Osteoblast (primary cell): ENCODE measurements at regions not wholly inside any gene's neighbourhood (a gene's known extent, or its start where the extent isn't known, plus 50 kb on each side); places are given as distances from the start of the nearest gene placed in this dataset.

Experiments used
- DNase-seq: peaks from one replicate; pipeline ENCODE4 v3.0.0; 2011; ENCODE audit warnings: low spot score, mixed read lengths; ENCODE audit not compliant: insufficient read length; ENCODE audit errors: missing footprints
- H2AFZ ChIP-seq: 2 replicates; pipeline ENCODE4 v1.6.0; 2011; ENCODE audit warnings: mild to moderate bottlenecking, low read length
- H3K27ac ChIP-seq: 2 replicates; pipeline ENCODE4 v1.5.1; 2011; ENCODE audit warnings: mild to moderate bottlenecking, low read depth, low read length, moderate library complexity
- H3K27me3 ChIP-seq: 2 replicates; pipeline ENCODE4 v1.6.0; 2012; ENCODE audit warnings: mild to moderate bottlenecking, control low read depth, inconsistent platforms, low read length, moderate library complexity; ENCODE audit not compliant: insufficient read depth
- H3K36me3 ChIP-seq: 2 replicates; pipeline ENCODE4 v1.5.1; 2011; ENCODE audit warnings: mild to moderate bottlenecking, low read length, control low read depth, moderate library complexity; ENCODE audit not compliant: insufficient read depth
- H3K4me1 ChIP-seq: 2 replicates; pipeline ENCODE4 v1.5.1; 2011; ENCODE audit warnings: mild to moderate bottlenecking, low read length, control low read depth, moderate library complexity; ENCODE audit not compliant: insufficient read depth
- H3K4me2 ChIP-seq: 2 replicates; pipeline ENCODE4 v1.6.0; 2011; ENCODE audit warnings: mild to moderate bottlenecking, low read length; ENCODE audit not compliant: insufficient read depth
- H3K4me3 ChIP-seq: fragments of 200-600 bp; sonication (generic); 3 replicates; pipeline ENCODE4 v1.5.1; 2012; ENCODE audit warnings: mild to moderate bottlenecking, low read length, inconsistent platforms; ENCODE audit not compliant: insufficient read depth
- H3K79me2 ChIP-seq: 2 replicates; pipeline ENCODE4 v1.6.0; 2012; ENCODE audit warnings: mild to moderate bottlenecking, low read length, control low read depth, inconsistent platforms; ENCODE audit not compliant: insufficient read depth
- H3K9me3 ChIP-seq: 2 replicates; pipeline ENCODE4 v1.5.1; 2011; ENCODE audit warnings: low read depth, low read length, control low read depth
- H4K20me1 ChIP-seq: 2 replicates; pipeline ENCODE4 v1.6.0; 2012; ENCODE audit warnings: mild to moderate bottlenecking, low read length, control low read depth; ENCODE audit not compliant: insufficient read depth
- TF ChIP-seq, protein P1 (sequence below): IDR thresholded peaks from 2 replicates; pipeline ENCODE4 v1.5.1; 2011; ENCODE audit warnings: mild to moderate bottlenecking, low read depth, low read length, moderate library complexity; ENCODE audit errors: extremely low read depth

DNA sequence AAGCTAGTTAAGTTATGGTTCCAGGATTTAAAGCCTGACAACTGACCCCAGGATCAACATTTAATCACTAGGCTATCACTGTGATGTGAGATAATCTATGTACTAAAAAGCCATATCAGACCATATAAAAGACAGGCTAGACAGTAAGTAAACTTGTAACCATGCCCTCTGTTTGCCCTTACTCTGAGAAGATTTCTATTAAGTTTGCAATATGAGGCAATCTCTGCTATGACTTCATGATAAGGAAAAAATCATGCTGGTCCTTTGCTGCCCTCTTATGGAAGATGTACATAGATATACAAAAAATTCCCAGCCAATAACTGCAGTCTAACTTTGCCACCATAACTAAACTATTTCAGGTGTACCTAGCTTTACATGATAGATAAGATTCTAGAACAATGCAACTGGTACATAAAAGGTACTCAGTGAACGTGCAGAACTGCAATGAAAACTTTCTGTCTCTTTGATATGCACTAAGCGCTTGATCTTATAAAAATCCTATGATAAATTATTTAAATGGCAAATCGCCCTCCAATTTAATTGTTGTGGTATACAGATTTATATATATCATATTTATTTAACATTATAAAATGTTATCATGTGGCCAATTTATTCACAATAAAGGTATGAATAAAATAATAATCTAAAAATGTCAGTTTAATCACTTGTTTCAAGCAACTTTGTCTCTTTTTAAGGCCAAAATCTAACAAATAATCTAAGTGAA is 70.5 kb downstream of the FAM217A start:
- Histone ChIP-seq H3K4me3 (no peak overlapping the region), H4K20me1 (peaks cover 5% of the 10 kb centered on the region), H3K27me3 (no peaks in the 10 kb centered on the region), H3K79me2 (peaks cover 56% of the 10 kb centered on the region), H3K27ac (peak overlapping the region; percentile 78), H3K4me1 (peaks cover 5% of the 10 kb centered on the region), H3K36me3 (peaks cover 3% of the 10 kb centered on the region), H2AFZ (no peak overlapping the region), H3K9me3 (no peaks in the 10 kb centered on the region), H3K4me2 (peak overlapping the region; percentile 37)
- DNase-seq = peak; percentile 87
- TF ChIP-seq, protein P1, sequence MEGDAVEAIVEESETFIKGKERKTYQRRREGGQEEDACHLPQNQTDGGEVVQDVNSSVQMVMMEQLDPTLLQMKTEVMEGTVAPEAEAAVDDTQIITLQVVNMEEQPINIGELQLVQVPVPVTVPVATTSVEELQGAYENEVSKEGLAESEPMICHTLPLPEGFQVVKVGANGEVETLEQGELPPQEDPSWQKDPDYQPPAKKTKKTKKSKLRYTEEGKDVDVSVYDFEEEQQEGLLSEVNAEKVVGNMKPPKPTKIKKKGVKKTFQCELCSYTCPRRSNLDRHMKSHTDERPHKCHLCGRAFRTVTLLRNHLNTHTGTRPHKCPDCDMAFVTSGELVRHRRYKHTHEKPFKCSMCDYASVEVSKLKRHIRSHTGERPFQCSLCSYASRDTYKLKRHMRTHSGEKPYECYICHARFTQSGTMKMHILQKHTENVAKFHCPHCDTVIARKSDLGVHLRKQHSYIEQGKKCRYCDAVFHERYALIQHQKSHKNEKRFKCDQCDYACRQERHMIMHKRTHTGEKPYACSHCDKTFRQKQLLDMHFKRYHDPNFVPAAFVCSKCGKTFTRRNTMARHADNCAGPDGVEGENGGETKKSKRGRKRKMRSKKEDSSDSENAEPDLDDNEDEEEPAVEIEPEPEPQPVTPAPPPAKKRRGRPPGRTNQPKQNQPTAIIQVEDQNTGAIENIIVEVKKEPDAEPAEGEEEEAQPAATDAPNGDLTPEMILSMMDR = peak; percentile 59

DNA sequence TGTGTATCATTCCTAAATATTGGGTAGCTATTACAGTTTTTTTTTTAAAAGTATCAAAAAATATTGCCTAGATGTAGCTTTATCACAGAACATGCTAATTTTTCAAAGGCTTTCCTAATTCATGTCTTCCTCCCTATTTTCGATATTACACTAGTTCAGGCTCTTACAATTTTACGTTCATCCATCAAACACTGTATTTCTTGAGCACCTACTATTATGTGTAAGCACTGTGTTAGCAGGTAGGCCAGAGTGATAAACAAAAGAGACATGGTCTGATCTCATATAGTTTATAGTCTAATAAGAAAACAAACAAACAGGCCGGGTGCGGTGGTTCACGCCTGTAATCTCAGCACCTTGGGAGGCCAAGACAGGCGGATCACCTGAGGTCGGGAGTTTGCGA is 69.5 kb downstream of the FAM217A start:
- H3K79me2 ChIP-seq = peaks cover 59% of the 10 kb centered on the region

DNA sequence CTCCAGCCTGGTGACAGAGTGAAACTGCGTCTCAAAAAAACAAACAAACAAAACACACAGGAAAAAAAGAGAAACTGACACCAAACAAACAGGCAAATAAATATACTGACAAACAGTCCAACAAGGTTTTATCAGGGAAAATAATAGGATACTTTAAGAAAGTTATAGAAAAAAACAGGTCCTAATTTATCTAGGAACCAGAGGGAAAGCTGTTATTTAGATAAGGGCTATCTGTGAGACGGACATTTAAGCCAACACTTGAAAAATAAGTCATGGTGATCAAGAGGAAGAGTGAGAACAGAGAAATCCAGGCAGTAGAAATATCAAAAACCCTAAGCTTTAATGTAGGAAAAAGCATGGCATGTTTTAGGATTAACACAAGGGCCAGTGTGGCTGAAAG is 68.9 kb downstream of the FAM217A start:
- H3K4me3 ChIP-seq = no peak overlapping the region
- H3K27ac ChIP-seq = no peak overlapping the region
- peaks cover 3% of the 10 kb centered on the region for H4K20me1 ChIP-seq
- peaks cover 63% of the 10 kb centered on the region for H3K79me2 ChIP-seq
- TF ChIP-seq, protein P1 = no peak
- H2AFZ ChIP-seq = no peak overlapping the region
- no peaks in the 10 kb centered on the region for H3K9me3 ChIP-seq
- H3K27me3 ChIP-seq = no peaks in the 10 kb centered on the region
- H3K4me2 ChIP-seq = no peak overlapping the region
- no peaks in the 10 kb centered on the region for H3K36me3 ChIP-seq
- H3K4me1 ChIP-seq = peaks cover 5% of the 10 kb centered on the region
- no peak for DNase-seq

More for the DNA sequence above, 69.5 kb downstream of the FAM217A start:
- Histone ChIP-seq H4K20me1 (peaks cover 5% of the 10 kb centered on the region), H3K4me1 (peaks cover 5% of the 10 kb centered on the region), H3K9me3 (no peaks in the 10 kb centered on the region), H3K4me3 (no peak overlapping the region), H3K27ac (no peak overlapping the region), H3K36me3 (no peaks in the 10 kb centered on the region), H3K4me2 (no peak overlapping the region), H3K27me3 (no peaks in the 10 kb centered on the region), H2AFZ (no peak overlapping the region)
- no peak for DNase-seq
- TF ChIP-seq, protein P1 = no peak

DNA sequence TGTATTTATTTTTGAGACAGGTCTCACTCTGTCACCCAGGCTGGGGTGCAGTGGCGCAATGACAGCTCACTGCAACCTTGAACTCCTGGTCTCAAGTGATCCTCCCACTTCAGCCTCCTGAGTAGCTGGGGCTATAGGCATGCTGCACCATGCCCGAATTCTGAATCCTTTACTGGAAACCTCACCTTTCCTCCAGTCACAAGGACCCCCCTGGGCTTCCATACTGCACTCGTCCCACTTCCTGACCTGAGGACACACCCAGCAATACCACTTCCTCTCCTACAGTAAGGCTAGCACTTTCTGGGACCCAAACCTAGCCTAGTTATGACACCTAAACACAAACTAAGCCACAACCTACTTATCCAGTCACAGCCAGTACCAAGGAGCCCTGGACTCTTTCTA is 68.2 kb downstream of the FAM217A start:
- Histone ChIP-seq H3K9me3 (no peaks in the 10 kb centered on the region), H3K4me3 (no peak overlapping the region), H4K20me1 (peaks cover 3% of the 10 kb centered on the region), H3K4me2 (no peak overlapping the region), H3K4me1 (peaks cover 5% of the 10 kb centered on the region), H3K79me2 (peaks cover 67% of the 10 kb centered on the region), H3K27me3 (no peaks in the 10 kb centered on the region), H2AFZ (no peak overlapping the region), H3K27ac (no peak overlapping the region), H3K36me3 (no peaks in the 10 kb centered on the region)
- no peak for DNase-seq
- TF ChIP-seq, protein P1 = no peak
